GM12874 (cell line): ENCODE measurements at regions not wholly inside any gene's neighbourhood (a gene's known extent, or its start where the extent isn't known, plus 50 kb on each side); places are given as distances from the start of the nearest gene placed in this dataset.

Experiments
- TF ChIP-seq, protein P1 (sequence below): IDR thresholded peaks from 2 replicates; pipeline ENCODE4 v1.5.1; 2011; ENCODE audit warnings: low read depth, mild to moderate bottlenecking, control low read depth, low read length, moderate library complexity; ENCODE audit not compliant: insufficient read depth

DNA sequence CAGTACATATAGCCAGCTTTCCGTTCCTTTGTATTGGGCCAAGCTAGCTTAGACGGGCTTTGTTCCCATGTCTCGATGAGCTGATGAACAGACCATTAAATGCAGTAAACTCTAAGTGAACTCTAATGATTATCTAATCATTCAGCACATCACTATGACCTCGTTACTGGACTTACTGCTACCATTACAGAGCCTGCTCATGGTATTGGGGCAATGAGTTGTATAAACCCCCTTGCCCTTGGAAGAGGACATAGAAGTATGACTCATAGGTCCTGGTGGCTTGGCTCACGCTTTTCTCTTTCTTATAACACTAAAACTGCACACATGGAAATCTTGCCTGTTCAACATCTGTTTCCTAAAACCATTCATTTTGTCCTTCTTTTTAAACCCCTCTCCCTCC is 93.6 kb upstream of the DYNLRB2 start:
- TF ChIP-seq, protein P1, sequence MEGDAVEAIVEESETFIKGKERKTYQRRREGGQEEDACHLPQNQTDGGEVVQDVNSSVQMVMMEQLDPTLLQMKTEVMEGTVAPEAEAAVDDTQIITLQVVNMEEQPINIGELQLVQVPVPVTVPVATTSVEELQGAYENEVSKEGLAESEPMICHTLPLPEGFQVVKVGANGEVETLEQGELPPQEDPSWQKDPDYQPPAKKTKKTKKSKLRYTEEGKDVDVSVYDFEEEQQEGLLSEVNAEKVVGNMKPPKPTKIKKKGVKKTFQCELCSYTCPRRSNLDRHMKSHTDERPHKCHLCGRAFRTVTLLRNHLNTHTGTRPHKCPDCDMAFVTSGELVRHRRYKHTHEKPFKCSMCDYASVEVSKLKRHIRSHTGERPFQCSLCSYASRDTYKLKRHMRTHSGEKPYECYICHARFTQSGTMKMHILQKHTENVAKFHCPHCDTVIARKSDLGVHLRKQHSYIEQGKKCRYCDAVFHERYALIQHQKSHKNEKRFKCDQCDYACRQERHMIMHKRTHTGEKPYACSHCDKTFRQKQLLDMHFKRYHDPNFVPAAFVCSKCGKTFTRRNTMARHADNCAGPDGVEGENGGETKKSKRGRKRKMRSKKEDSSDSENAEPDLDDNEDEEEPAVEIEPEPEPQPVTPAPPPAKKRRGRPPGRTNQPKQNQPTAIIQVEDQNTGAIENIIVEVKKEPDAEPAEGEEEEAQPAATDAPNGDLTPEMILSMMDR: no peak

- TF ChIP-seq, protein P1: no peak
These were observed 98.0 kb upstream of the DYNLRB2 start for GRCh38 chr16:80442779-80443178.

GRCh38 chr16:80441935-80442334 is 98.9 kb upstream of the DYNLRB2 start:
- TF ChIP-seq, protein P1: no peak

DNA sequence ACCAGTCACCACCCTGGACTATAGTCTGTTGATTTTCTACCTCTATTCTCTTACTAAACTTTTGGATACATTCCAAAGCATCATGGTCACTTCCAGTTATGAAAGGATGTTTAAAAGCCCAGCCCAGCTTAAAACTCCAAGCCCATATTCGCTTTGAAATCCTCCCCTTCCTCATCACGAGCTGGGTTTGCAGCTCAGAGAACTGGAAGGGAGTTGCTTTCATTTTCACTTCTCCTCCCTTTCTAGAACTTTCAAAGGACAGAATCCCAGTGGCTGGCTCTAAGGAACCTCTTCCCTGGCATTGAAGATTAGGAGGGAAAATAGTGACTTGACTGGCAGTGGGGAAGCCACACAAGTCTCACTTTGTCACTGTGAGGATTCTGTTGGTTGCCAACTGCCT is 100.1 kb upstream of the DYNLRB2 start:
- TF ChIP-seq, protein P1: no peak

GRCh38 chr16:80437707-80438106 is 103.1 kb upstream of the DYNLRB2 start:
- TF ChIP-seq, protein P1: no peak

- TF ChIP-seq, protein P1: no peak
These were observed 104.3 kb upstream of the DYNLRB2 start for GRCh38 chr16:80436510-80436909.

- TF ChIP-seq, protein P1: no peak
These were observed 107.2 kb upstream of the DYNLRB2 start for GRCh38 chr16:80433623-80434022.

DNA sequence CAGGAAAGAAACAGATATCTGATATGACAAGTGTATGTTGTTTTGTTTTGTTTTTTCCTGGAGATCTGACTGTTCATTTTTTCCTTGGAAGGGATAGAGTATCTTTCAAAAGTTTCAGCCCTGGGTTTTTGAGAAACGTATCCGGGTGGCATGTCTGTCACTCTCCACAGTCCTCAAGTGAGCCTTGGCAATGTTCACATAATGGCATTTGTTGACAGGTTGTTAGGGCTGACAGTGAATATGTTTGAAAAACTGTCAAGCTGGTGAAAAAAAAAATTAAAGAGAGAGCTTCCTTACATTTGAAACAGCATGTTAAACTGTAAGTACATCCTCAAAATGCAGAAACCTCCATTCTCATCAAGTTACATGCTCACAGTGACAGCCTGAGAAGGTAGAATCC is 113.0 kb upstream of the DYNLRB2 start:
- TF ChIP-seq, protein P1: no peak
